ENCODE measurements at regions not wholly inside any gene's neighbourhood (a gene's known extent, or its start where the extent isn't known, plus 50 kb on each side); places are given as distances from the start of the nearest gene placed in this dataset.
"Not testable (repeated sequence)": the region's sequence is repeated elsewhere in the genome, so short reads cannot be mapped to it uniquely, and the experiment has no call there.

DNA sequence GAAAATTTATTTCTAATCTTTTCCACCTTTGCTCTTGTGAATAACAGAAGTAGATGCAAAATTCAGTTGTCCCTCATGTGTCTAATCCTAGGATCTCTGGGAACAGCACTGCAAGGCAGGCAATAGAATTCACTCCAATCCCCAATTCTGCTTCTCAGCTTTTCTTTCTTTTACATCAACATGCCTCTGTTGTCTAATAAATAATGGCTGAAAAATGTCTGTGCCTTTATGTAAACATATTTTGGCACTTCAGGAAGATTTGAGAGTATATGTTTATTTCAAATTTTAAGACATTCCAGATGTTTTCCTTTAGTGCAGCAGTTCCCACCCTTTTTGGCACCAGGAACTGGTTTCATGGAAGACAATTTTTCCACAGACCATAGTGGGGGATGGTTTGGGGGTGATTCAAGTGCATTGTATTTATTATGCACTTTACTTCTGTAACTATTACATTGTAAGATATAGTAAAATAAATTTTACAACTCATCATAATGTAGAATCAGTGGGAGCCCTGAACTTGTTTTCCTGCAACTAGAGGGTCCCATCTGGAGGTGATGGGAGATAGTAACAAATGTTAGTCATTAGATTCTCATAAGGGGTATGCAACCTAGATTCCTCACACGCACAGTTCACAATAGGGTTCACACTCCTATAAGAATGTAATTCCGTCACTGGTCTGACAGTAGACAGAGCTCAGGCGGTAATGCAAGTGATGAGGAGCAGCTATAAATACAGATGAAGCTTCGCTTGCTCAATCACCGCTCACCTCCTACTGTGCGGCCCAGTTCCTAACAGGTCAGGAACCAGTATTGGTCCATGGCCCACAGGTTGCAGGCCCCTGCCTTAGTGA, 590.3 kb upstream of the CNTNAP5 start:
- Histone ChIP-seq H3K4me1 (ENCODE audit: control insufficient read depth, insufficient read depth, low read length) (no peaks in the 10 kb centered on the region), H3K4me3 (ENCODE audit: low read length) (no peak overlapping the region), H3K27me3 (ENCODE audit: control insufficient read depth, insufficient read depth, low read length) (no peaks in the 10 kb centered on the region), H3K9me3 (ENCODE audit: control insufficient read depth, insufficient read depth, low read length) (no peaks in the 10 kb centered on the region), H3K27ac (ENCODE audit: low read length) (no peak overlapping the region), H3K36me3 (ENCODE audit: control insufficient read depth, insufficient read depth, low read length) (no peaks in the 10 kb centered on the region)
- no CpG with 5 or more reads among the region's 6 CpGs for WGBS (ENCODE audit: insufficient coverage, insufficient read length)
- no peak for DNase-seq (ENCODE audit: low read depth, low spot score)

GRCh38 chr2:123438251-123438650, 586.8 kb upstream of the CNTNAP5 start:
- no peaks in the 10 kb centered on the region for H3K9me3 ChIP-seq (ENCODE audit: control insufficient read depth, insufficient read depth, low read length)
- H3K27ac ChIP-seq (ENCODE audit: low read length): no peak overlapping the region
- no peak overlapping the region for H3K4me3 ChIP-seq (ENCODE audit: low read length)
- no peaks in the 10 kb centered on the region for H3K36me3 ChIP-seq (ENCODE audit: control insufficient read depth, insufficient read depth, low read length)
- DNase-seq (ENCODE audit: low read depth, low spot score): no peak
- H3K4me1 ChIP-seq (ENCODE audit: control insufficient read depth, insufficient read depth, low read length): no peaks in the 10 kb centered on the region
- no CpG with 5 or more reads among the region's 1 CpG for WGBS (ENCODE audit: insufficient coverage, insufficient read length)
- no peaks in the 10 kb centered on the region for H3K27me3 ChIP-seq (ENCODE audit: control insufficient read depth, insufficient read depth, low read length)

DNA sequence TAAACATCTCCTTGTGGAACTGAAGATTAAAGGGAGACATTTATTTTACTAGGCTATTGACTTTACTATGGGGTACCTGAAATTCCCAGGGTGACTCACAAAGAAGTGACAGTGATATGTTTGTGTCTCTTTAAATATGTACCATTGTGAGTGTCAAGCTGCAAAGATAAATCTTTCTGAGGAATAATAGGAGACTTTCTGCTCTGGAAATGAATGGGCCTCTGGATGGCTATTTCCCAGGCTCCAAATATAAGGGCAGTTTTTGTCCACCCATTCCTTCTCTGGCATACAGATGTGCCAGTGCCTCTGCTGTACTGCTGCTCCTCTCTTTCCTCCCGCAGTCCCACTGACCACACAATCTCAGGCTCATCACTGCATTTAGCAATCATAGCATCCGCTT, 586.4 kb upstream of the CNTNAP5 start:
- no peak overlapping the region for H3K27ac ChIP-seq (ENCODE audit: low read length)
- H3K27me3 ChIP-seq (ENCODE audit: control insufficient read depth, insufficient read depth, low read length): no peaks in the 10 kb centered on the region
- H3K4me3 ChIP-seq (ENCODE audit: low read length): no peak overlapping the region
- DNase-seq (ENCODE audit: low read depth, low spot score): no peak
- H3K4me1 ChIP-seq (ENCODE audit: control insufficient read depth, insufficient read depth, low read length): no peaks in the 10 kb centered on the region
- WGBS (ENCODE audit: insufficient coverage, insufficient read length): no CpG with 5 or more reads among the region's 2 CpGs
- H3K9me3 ChIP-seq (ENCODE audit: control insufficient read depth, insufficient read depth, low read length): no peaks in the 10 kb centered on the region
- H3K36me3 ChIP-seq (ENCODE audit: control insufficient read depth, insufficient read depth, low read length): no peaks in the 10 kb centered on the region

- no peaks in the 10 kb centered on the region for H3K9me3 ChIP-seq (ENCODE audit: control insufficient read depth, insufficient read depth, low read length)
- H3K4me3 ChIP-seq (ENCODE audit: low read length): no peak overlapping the region
- no peaks in the 10 kb centered on the region for H3K36me3 ChIP-seq (ENCODE audit: control insufficient read depth, insufficient read depth, low read length)
- no peaks in the 10 kb centered on the region for H3K4me1 ChIP-seq (ENCODE audit: control insufficient read depth, insufficient read depth, low read length)
- H3K27me3 ChIP-seq (ENCODE audit: control insufficient read depth, insufficient read depth, low read length): no peaks in the 10 kb centered on the region
- DNase-seq (ENCODE audit: low read depth, low spot score): no peak
- H3K27ac ChIP-seq (ENCODE audit: low read length): no peak overlapping the region
- WGBS (ENCODE audit: insufficient coverage, insufficient read length): no CpG with 5 or more reads among the region's 6 CpGs
Measured at GRCh38 chr2:123448801-123449200, 576.3 kb upstream of the CNTNAP5 start.

GRCh38 chr2:123451542-123451941, 573.5 kb upstream of the CNTNAP5 start:
- Histone ChIP-seq H3K36me3 (ENCODE audit: control insufficient read depth, insufficient read depth, low read length) (no peaks in the 10 kb centered on the region), H3K9me3 (ENCODE audit: control insufficient read depth, insufficient read depth, low read length) (no peaks in the 10 kb centered on the region), H3K4me1 (ENCODE audit: control insufficient read depth, insufficient read depth, low read length) (no peaks in the 10 kb centered on the region), H3K27ac (ENCODE audit: low read length) (no peak overlapping the region), H3K27me3 (ENCODE audit: control insufficient read depth, insufficient read depth, low read length) (no peaks in the 10 kb centered on the region), H3K4me3 (ENCODE audit: low read length) (no peak overlapping the region)
- no peak for DNase-seq (ENCODE audit: low read depth, low spot score)
- no CpG with 5 or more reads among the region's 4 CpGs for WGBS (ENCODE audit: insufficient coverage, insufficient read length)

- no peak for DNase-seq (ENCODE audit: low read depth, low spot score)
- H3K4me3 ChIP-seq (ENCODE audit: low read length): no peak overlapping the region
- H3K27me3 ChIP-seq (ENCODE audit: control insufficient read depth, insufficient read depth, low read length): no peaks in the 10 kb centered on the region
- no peaks in the 10 kb centered on the region for H3K9me3 ChIP-seq (ENCODE audit: control insufficient read depth, insufficient read depth, low read length)
- no peaks in the 10 kb centered on the region for H3K36me3 ChIP-seq (ENCODE audit: control insufficient read depth, insufficient read depth, low read length)
- H3K27ac ChIP-seq (ENCODE audit: low read length): no peak overlapping the region
- H3K4me1 ChIP-seq (ENCODE audit: control insufficient read depth, insufficient read depth, low read length): no peaks in the 10 kb centered on the region
- no CpG with 5 or more reads among the region's 4 CpGs for WGBS (ENCODE audit: insufficient coverage, insufficient read length)
Measured at GRCh38 chr2:123453046-123453700, 571.9 kb upstream of the CNTNAP5 start.

GRCh38 chr2:123453772-123454171, 571.3 kb upstream of the CNTNAP5 start:
- Histone ChIP-seq H3K9me3 (ENCODE audit: control insufficient read depth, insufficient read depth, low read length) (no peaks in the 10 kb centered on the region), H3K27me3 (ENCODE audit: control insufficient read depth, insufficient read depth, low read length) (no peaks in the 10 kb centered on the region)
- WGBS (ENCODE audit: insufficient coverage, insufficient read length): no CpG with 5 or more reads among the region's 3 CpGs

GRCh38 chr2:123455234-123455633, 569.9 kb upstream of the CNTNAP5 start:
- H3K27ac ChIP-seq (ENCODE audit: low read length); H3K9me3 ChIP-seq (ENCODE audit: control insufficient read depth, insufficient read depth, low read length): not testable (repeated sequence)
- WGBS (ENCODE audit: insufficient coverage, insufficient read length): no CpG with 5 or more reads among the region's 8 CpGs

More at GRCh38 chr2:123453772-123454171, 571.3 kb upstream of the CNTNAP5 start:
- Histone ChIP-seq H3K4me1 (ENCODE audit: control insufficient read depth, insufficient read depth, low read length) (no peaks in the 10 kb centered on the region), H3K36me3 (ENCODE audit: control insufficient read depth, insufficient read depth, low read length) (no peaks in the 10 kb centered on the region), H3K27ac (ENCODE audit: low read length) (no peak overlapping the region), H3K4me3 (ENCODE audit: low read length) (no peak overlapping the region)
- no peak for DNase-seq (ENCODE audit: low read depth, low spot score)

DNA sequence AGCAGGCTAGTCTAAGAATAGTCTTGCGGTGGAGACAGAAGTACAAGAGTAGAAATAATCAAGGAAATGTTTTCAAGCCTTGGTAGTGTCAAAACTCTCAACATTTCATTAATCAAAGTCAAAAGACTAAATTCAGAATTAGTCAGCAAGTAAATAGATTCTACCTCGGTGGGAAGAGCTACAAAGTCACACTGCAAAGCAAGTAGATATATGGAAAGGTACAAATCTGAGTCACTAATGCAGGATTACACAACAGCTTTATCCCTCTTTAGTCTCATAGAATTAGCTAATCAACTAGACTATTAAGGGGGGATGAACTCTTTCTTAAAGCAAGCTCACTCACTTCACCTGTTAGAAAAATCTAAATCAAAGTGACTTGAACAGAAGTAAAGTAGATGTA, 568.7 kb upstream of the CNTNAP5 start:
- no CpG with 5 or more reads among the region's 2 CpGs for WGBS (ENCODE audit: insufficient coverage, insufficient read length)
- no peaks in the 10 kb centered on the region for H3K27me3 ChIP-seq (ENCODE audit: control insufficient read depth, insufficient read depth, low read length)
- no peaks in the 10 kb centered on the region for H3K4me1 ChIP-seq (ENCODE audit: control insufficient read depth, insufficient read depth, low read length)
- no peak overlapping the region for H3K4me3 ChIP-seq (ENCODE audit: low read length)
- H3K9me3 ChIP-seq (ENCODE audit: control insufficient read depth, insufficient read depth, low read length): no peaks in the 10 kb centered on the region
- no peaks in the 10 kb centered on the region for H3K36me3 ChIP-seq (ENCODE audit: control insufficient read depth, insufficient read depth, low read length)
- no peak overlapping the region for H3K27ac ChIP-seq (ENCODE audit: low read length)
- no peak for DNase-seq (ENCODE audit: low read depth, low spot score)

More at GRCh38 chr2:123455234-123455633, 569.9 kb upstream of the CNTNAP5 start:
- not testable (repeated sequence) for H3K27me3 ChIP-seq (ENCODE audit: control insufficient read depth, insufficient read depth, low read length); DNase-seq (ENCODE audit: low read depth, low spot score); H3K4me1 ChIP-seq (ENCODE audit: control insufficient read depth, insufficient read depth, low read length); H3K36me3 ChIP-seq (ENCODE audit: control insufficient read depth, insufficient read depth, low read length); H3K4me3 ChIP-seq (ENCODE audit: low read length)

- Histone ChIP-seq H3K36me3 (ENCODE audit: control insufficient read depth, insufficient read depth, low read length) (no peaks in the 10 kb centered on the region), H3K4me1 (ENCODE audit: control insufficient read depth, insufficient read depth, low read length) (no peaks in the 10 kb centered on the region), H3K27ac (ENCODE audit: low read length) (no peak overlapping the region), H3K9me3 (ENCODE audit: control insufficient read depth, insufficient read depth, low read length) (no peaks in the 10 kb centered on the region), H3K27me3 (ENCODE audit: control insufficient read depth, insufficient read depth, low read length) (no peaks in the 10 kb centered on the region), H3K4me3 (ENCODE audit: low read length) (no peak overlapping the region)
- DNase-seq (ENCODE audit: low read depth, low spot score): no peak
Measured at GRCh38 chr2:123463886-123464285, 561.2 kb upstream of the CNTNAP5 start.

DNA sequence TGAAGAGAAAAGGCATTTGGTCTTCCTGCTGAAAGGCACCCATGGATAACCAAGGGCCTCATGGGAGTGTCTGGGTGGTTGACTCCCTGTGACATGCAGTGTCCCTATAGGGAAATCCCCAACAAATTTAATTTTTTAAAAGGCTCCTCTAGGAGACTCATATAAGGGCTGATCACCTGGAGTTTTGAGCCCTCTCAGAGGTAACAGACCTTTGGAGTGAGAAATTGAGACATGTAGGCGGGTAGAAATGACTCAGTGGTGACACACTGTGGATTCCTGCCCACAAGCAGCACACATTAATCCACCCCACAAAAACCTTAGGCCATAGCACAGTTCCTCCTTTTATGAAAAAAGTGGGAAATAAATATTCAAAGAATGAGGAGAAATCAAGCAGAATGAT, 557.0 kb upstream of the CNTNAP5 start:
- Histone ChIP-seq H3K27ac (ENCODE audit: low read length) (no peak overlapping the region), H3K27me3 (ENCODE audit: control insufficient read depth, insufficient read depth, low read length) (no peaks in the 10 kb centered on the region), H3K4me1 (ENCODE audit: control insufficient read depth, insufficient read depth, low read length) (no peaks in the 10 kb centered on the region), H3K4me3 (ENCODE audit: low read length) (no peak overlapping the region), H3K36me3 (ENCODE audit: control insufficient read depth, insufficient read depth, low read length) (no peaks in the 10 kb centered on the region), H3K9me3 (ENCODE audit: control insufficient read depth, insufficient read depth, low read length) (no peaks in the 10 kb centered on the region)
- WGBS (ENCODE audit: insufficient coverage, insufficient read length): no CpG with 5 or more reads among the region's 1 CpG
- DNase-seq (ENCODE audit: low read depth, low spot score): no peak

All from iPS DF 6.9 (cell line).